Thoracic aorta (tissue), 2 donors: ENCODE measurements at regions not wholly inside any gene's neighbourhood (a gene's known extent, or its start where the extent isn't known, plus 50 kb on each side); places are given as distances from the start of the nearest gene placed in this dataset.

Experiments
- ATAC-seq: fragments of 150-250 bp; one replicate; pipeline ENCODE4 v1.8.0; 2017; ENCODE audit warnings: low read depth; ENCODE audit not compliant: insufficient number of reproducible peaks, low FRiP score
- DNase-seq: peaks from one replicate; pipeline ENCODE4 v3.0.0-alpha.2; 2020; ENCODE audit warnings: low spot score
- H3K27ac ChIP-seq, 2 donors: fragments of 200-600 bp; sonication (generic); 1 replicate in 1 of 2; 2 replicates in 1 of 2; pipeline ENCODE4 v1.5.1; 2016; ENCODE audit warnings: mild to moderate bottlenecking in 2 of 2, moderate library complexity in 2 of 2
- H3K27me3 ChIP-seq: fragments of 200-600 bp; sonication (generic); replicated peaks from 2 replicates; pipeline ENCODE4 v1.6.0; 2016; ENCODE audit warnings: mild to moderate bottlenecking; ENCODE audit not compliant: insufficient read depth
- H3K36me3 ChIP-seq: fragments of 200-600 bp; sonication (generic); one replicate; pipeline ENCODE4 v1.5.1; 2016
- H3K4me1 ChIP-seq, 2 donors: fragments of 200-600 bp; sonication (generic); 1 replicate in 1 of 2; 2 replicates in 1 of 2; pipeline versions ENCODE4 v1.5.1 to v1.6.0; 2016; ENCODE audit warnings: low read depth in 2 of 2, mild to moderate bottlenecking in 1 of 2; ENCODE audit not compliant: control insufficient read depth in 1 of 2
- H3K4me3 ChIP-seq: fragments of 200-600 bp; sonication (generic); 2 replicates; pipeline ENCODE4 v1.5.1; 2016; ENCODE audit warnings: mild to moderate bottlenecking
- H3K9me3 ChIP-seq: fragments of 200-600 bp; sonication (generic); 2 replicates; pipeline ENCODE4 v1.5.1; 2016
- TF ChIP-seq, protein P1 (sequence below): fragments of 200-600 bp; sonication (generic); IDR thresholded peaks from one replicate; pipeline ENCODE4 v1.5.1; 2019; ENCODE audit warnings: antibody characterized with exemption

DNA sequence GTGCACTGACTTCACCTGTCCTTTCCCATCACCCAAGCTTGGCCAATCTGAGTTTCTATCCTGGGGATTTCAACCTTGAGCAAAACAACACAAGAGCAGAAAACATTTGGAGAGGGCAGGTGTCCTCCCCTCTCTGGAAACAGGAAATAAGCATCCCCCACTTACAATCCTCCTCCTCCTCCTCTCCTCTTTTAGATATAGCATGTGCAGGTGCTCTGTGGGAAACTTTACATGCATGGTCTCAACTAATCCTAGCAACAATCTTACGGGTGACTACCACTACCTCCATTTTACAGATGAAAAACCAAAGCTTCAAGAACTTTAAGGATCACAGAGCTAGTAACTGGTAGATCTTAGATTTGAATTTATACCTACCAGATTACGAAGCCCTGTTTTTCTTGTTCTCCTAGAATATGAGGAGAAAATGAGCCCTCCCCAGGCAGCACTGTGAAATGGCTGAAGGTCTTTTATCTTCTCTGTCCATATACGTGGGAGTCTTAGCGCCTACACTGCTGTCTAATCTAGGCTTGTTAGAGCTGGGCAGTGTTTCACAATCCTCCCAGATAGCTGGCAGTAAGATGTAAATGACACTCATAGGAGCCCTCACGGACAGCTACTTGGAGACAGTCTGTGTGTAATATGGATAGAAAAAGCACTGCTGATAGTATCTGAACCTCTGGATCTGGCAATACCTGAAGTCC, 301.2 kb upstream of the PROK2 start:
- Histone ChIP-seq H3K9me3 (no peaks in the 10 kb centered on the region), H3K4me3 (no peak overlapping the region), H3K27me3 (no peaks in the 10 kb centered on the region), H3K27ac (no peak overlapping the region), H3K4me1 (peaks cover 11 to 17% of the 10 kb centered on the region in 2 donors), H3K36me3 (no peaks in the 10 kb centered on the region)
- ATAC-seq (no peak), DNase-seq (no peak)
- TF ChIP-seq, protein P1, sequence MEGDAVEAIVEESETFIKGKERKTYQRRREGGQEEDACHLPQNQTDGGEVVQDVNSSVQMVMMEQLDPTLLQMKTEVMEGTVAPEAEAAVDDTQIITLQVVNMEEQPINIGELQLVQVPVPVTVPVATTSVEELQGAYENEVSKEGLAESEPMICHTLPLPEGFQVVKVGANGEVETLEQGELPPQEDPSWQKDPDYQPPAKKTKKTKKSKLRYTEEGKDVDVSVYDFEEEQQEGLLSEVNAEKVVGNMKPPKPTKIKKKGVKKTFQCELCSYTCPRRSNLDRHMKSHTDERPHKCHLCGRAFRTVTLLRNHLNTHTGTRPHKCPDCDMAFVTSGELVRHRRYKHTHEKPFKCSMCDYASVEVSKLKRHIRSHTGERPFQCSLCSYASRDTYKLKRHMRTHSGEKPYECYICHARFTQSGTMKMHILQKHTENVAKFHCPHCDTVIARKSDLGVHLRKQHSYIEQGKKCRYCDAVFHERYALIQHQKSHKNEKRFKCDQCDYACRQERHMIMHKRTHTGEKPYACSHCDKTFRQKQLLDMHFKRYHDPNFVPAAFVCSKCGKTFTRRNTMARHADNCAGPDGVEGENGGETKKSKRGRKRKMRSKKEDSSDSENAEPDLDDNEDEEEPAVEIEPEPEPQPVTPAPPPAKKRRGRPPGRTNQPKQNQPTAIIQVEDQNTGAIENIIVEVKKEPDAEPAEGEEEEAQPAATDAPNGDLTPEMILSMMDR, result no peak

GRCh38 chr3:72085036-72085435, 300.1 kb upstream of the PROK2 start:
- no peaks in the 10 kb centered on the region for H3K36me3 ChIP-seq
- no peak for DNase-seq
- TF ChIP-seq, protein P1, result no peak
- ATAC-seq, result no peak
- no peak overlapping the region for H3K4me3 ChIP-seq
- H3K27me3 ChIP-seq, result no peaks in the 10 kb centered on the region
- peaks cover 12 to 18% of the 10 kb centered on the region in 2 donors for H3K4me1 ChIP-seq
- H3K9me3 ChIP-seq, result no peaks in the 10 kb centered on the region
- H3K27ac ChIP-seq, result no peak overlapping the region

GRCh38 chr3:72082776-72083462, 298.0 kb upstream of the PROK2 start:
- H3K4me1 ChIP-seq, result peaks cover 14 to 31% of the 10 kb centered on the region in 2 donors
- no peaks in the 10 kb centered on the region for H3K27me3 ChIP-seq
- no peak for DNase-seq
- TF ChIP-seq, protein P1, result no peak
- H3K36me3 ChIP-seq, result no peaks in the 10 kb centered on the region
- no peak for ATAC-seq
- H3K27ac ChIP-seq, result no peak overlapping the region
- H3K9me3 ChIP-seq, result no peaks in the 10 kb centered on the region
- no peak overlapping the region for H3K4me3 ChIP-seq

DNA sequence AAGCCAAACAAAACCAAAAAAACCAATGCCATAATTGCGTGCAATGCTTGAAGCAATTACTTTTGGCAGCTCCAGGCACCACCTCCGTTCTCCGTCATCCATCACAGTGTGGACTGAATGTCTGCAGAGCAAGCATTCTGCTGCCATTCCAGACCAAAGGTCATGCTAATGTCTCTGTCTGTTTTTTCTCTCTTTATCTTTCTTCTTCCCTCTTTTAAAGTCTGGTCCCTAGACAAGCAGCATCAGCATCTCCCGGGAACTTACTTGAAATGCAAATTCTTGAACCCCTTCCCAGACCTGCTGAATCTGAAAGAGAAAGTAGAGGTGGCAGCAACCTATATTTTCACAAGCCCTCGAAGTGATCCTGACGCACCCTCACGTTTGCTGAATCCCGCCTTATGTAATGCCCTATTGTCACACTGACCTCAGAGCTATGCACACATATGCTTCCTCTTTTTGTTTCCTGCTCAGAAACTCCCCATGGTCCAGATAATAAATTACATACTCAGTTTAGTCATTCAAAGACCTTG, 297.3 kb upstream of the PROK2 start:
- Histone ChIP-seq H3K27me3 (no peaks in the 10 kb centered on the region), H3K4me1 (peaks cover 16 to 37% of the 10 kb centered on the region in 2 donors), H3K27ac (peak overlapping the region in 1 of 2 donors; percentile 5), H3K4me3 (peak overlapping the region; percentile 19), H3K9me3 (no peaks in the 10 kb centered on the region), H3K36me3 (no peaks in the 10 kb centered on the region)
- ATAC-seq (peak; percentile 53), DNase-seq (no peak)
- TF ChIP-seq, protein P1, result no peak

DNA sequence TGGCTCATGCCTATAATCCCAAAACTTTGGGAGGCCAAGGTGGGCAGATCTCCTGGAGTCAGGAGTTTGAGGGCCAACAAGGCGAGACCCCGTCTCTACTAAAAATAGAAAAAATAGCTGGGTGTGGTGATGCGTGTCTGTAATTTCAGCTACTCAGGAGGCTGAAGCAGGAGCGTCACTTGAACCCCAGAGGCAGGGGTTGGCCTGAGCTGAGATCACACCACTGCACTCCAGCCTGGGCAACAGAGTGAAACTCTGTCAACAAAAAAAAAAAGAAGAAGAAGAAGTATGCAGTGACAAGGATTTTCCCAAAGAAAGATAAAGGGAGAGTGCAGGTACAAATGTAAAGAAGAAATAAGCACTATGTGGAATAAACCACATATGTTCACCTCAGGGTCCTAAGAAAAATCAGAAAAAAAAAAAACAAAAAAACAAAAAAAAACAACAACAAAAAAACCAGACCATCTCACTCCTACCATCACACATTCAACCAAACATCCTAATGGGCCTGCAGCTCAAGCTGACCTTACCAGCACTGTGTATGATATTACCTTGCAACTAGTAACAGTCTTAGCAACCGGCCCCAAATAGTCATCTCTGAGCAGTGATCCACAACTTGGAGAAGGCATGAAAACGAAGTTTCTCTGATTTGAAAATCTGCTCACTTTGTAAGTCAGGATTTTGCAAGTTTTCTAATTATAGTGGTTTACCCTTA, 296.7 kb upstream of the PROK2 start:
- H3K4me1 ChIP-seq, result peaks cover 16 to 37% of the 10 kb centered on the region in 2 donors
- H3K27me3 ChIP-seq, result no peaks in the 10 kb centered on the region
- no peaks in the 10 kb centered on the region for H3K36me3 ChIP-seq
- TF ChIP-seq, protein P1, result no peak
- no peaks in the 10 kb centered on the region for H3K9me3 ChIP-seq
- peak overlapping the region; percentile 19 for H3K4me3 ChIP-seq
- H3K27ac ChIP-seq, result peak overlapping the region in 1 of 2 donors; percentile 5
- ATAC-seq (no peak), DNase-seq (no peak)
